NT2/D1 (cell line): ENCODE measurements at regions not wholly inside any gene's neighbourhood (a gene's known extent, or its start where the extent isn't known, plus 50 kb on each side); places are given as distances from the start of the nearest gene placed in this dataset.

Source experiments
- SUZ12 ChIP-seq: IDR thresholded peaks from 2 replicates; pipeline ENCODE4 v1.6.1; 2011; ENCODE audit not compliant: insufficient read length, insufficient read depth; ENCODE audit errors: extremely low read depth
- YY1 ChIP-seq: IDR thresholded peaks from 2 replicates; pipeline ENCODE4 v1.6.1; 2011; ENCODE audit not compliant: insufficient read length, insufficient read depth
- ZNF274 ChIP-seq: IDR thresholded peaks from 2 replicates; pipeline ENCODE4 v1.6.1; 2011; ENCODE audit warnings: mild to moderate bottlenecking, low read depth, low read length

- TF ChIP-seq SUZ12 (no peak), ZNF274 (no peak), YY1 (no peak)
These were observed 57.2 kb upstream of the ARHGAP18 start for GRCh38 chr6:129766959-129767728.
